Cerebellar nuclear complex (tissue), 1 donor: ENCODE measurements at regions not wholly inside any gene's neighbourhood (a gene's known extent, or its start where the extent isn't known, plus 50 kb on each side); places are given as distances from the start of the nearest gene placed in this dataset.
"Not testable (repeated sequence)": the region's sequence is repeated elsewhere in the genome, so short reads cannot be mapped to it uniquely, and the experiment has no call there.

ENCODE experiments used
- DNase-seq, 2 experiments: peaks; one replicate each; lab custom pipeline; 2025; lab: John Stamatoyannopoulos, UW

- no peak for DNase-seq
Observed at GRCh38 chr5:92560698-92561401, 1020.2 kb downstream of the NR2F1-AS1 start.

GRCh38 chr5:92559781-92560180, 1021.2 kb downstream of the NR2F1-AS1 start:
- no peak for DNase-seq

GRCh38 chr5:92559331-92559730, 1021.7 kb downstream of the NR2F1-AS1 start:
- no peak for DNase-seq

GRCh38 chr5:92556747-92557146, 1024.3 kb downstream of the NR2F1-AS1 start:
- DNase-seq: no peak

GRCh38 chr5:92554447-92555085, 1026.5 kb downstream of the NR2F1-AS1 start:
- DNase-seq: no peak

GRCh38 chr5:92553326-92553725, 1027.7 kb downstream of the NR2F1-AS1 start:
- DNase-seq: no peak

- no peak for DNase-seq
Observed at GRCh38 chr5:92552206-92553160, 1028.5 kb downstream of the NR2F1-AS1 start.

- no peak for DNase-seq
Observed at GRCh38 chr5:92548346-92548745, 1032.7 kb downstream of the NR2F1-AS1 start.

GRCh38 chr5:92544596-92544995, 1036.4 kb downstream of the NR2F1-AS1 start:
- no peak for DNase-seq

- no peak for DNase-seq
Observed at GRCh38 chr5:92544036-92544435, 1037.0 kb downstream of the NR2F1-AS1 start.

- no peak for DNase-seq
Observed at GRCh38 chr5:92543201-92543600, 1037.8 kb downstream of the NR2F1-AS1 start.

GRCh38 chr5:92542017-92542416, 1039.0 kb downstream of the NR2F1-AS1 start:
- DNase-seq: not testable (repeated sequence)

GRCh38 chr5:92527311-92528078, 1053.5 kb downstream of the NR2F1-AS1 start:
- DNase-seq: no peak

GRCh38 chr5:92525131-92525530, 1055.9 kb downstream of the NR2F1-AS1 start:
- DNase-seq: no peak

- no peak for DNase-seq
Observed at GRCh38 chr5:92519811-92520632, 1061.0 kb downstream of the NR2F1-AS1 start.

GRCh38 chr5:92518318-92518904, 1062.6 kb downstream of the NR2F1-AS1 start:
- DNase-seq: no peak

GRCh38 chr5:92514896-92515295, 1066.1 kb downstream of the NR2F1-AS1 start:
- no peak for DNase-seq

GRCh38 chr5:92513067-92513466, 1068.0 kb downstream of the NR2F1-AS1 start:
- DNase-seq: no peak

- no peak for DNase-seq
Observed at GRCh38 chr5:92508271-92508670, 1072.7 kb downstream of the NR2F1-AS1 start.

GRCh38 chr5:92505925-92506324, 1075.1 kb downstream of the NR2F1-AS1 start:
- DNase-seq: no peak
